Bronchial epithelial cell (primary cell): ENCODE measurements at regions not wholly inside any gene's neighbourhood (a gene's known extent, or its start where the extent isn't known, plus 50 kb on each side); places are given as distances from the start of the nearest gene placed in this dataset.

Experiments used
- DNase-seq: peaks from one replicate; pipeline ENCODE4 v3.0.0-alpha.2; 2010; ENCODE audit warnings: low read depth
- FAIRE-seq: peaks from 2 replicates; lab custom pipeline; 2011; peaks lifted over from hg19 to GRCh38; lab: Jason Lieb, UNC
- H3K27me3 ChIP-seq: 2 replicates; pipeline ENCODE4 v1.5.1; 2011; ENCODE audit warnings: low read length; ENCODE audit not compliant: control insufficient read depth, insufficient read depth
- H3K36me3 ChIP-seq: 2 replicates; pipeline ENCODE4 v1.5.1; 2011; ENCODE audit warnings: low read length; ENCODE audit not compliant: control insufficient read depth, insufficient read depth
- H3K4me3 ChIP-seq: 2 replicates; pipeline ENCODE4 v1.5.1; 2011; ENCODE audit warnings: mild to moderate bottlenecking, low read depth, low read length, control low read depth
- TF ChIP-seq, protein P1 (sequence below): IDR thresholded peaks from 2 replicates; pipeline ENCODE4 v1.5.1; 2011; ENCODE audit warnings: mild to moderate bottlenecking, moderate library complexity, low read length, control low read depth, inconsistent platforms; ENCODE audit not compliant: insufficient read depth, severe bottlenecking

DNA sequence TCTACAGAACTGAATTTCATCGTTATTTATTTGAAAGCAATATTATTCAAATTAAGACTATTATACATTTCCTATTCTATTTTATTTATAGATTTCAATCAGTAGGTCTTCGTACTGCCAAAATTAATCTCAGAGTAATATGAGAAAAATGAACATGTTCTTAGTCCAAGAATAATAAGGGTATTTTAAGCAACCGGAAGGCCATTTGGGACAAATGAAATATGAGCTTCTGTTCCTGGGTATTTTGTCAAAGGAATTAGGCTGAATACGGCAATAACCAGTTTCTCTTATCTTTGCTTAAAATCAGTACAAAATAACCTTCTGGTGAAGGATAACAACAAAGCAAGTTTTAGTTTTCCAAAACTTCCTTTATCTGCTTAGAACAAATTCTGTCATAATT, 410.3 kb upstream of the PRR16 start:
- no peaks in the 10 kb centered on the region for H3K27me3 ChIP-seq
- H3K4me3 ChIP-seq = no peak overlapping the region
- no peak for FAIRE-seq
- no peaks in the 10 kb centered on the region for H3K36me3 ChIP-seq
- TF ChIP-seq, protein P1, sequence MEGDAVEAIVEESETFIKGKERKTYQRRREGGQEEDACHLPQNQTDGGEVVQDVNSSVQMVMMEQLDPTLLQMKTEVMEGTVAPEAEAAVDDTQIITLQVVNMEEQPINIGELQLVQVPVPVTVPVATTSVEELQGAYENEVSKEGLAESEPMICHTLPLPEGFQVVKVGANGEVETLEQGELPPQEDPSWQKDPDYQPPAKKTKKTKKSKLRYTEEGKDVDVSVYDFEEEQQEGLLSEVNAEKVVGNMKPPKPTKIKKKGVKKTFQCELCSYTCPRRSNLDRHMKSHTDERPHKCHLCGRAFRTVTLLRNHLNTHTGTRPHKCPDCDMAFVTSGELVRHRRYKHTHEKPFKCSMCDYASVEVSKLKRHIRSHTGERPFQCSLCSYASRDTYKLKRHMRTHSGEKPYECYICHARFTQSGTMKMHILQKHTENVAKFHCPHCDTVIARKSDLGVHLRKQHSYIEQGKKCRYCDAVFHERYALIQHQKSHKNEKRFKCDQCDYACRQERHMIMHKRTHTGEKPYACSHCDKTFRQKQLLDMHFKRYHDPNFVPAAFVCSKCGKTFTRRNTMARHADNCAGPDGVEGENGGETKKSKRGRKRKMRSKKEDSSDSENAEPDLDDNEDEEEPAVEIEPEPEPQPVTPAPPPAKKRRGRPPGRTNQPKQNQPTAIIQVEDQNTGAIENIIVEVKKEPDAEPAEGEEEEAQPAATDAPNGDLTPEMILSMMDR = no peak
- no peak for DNase-seq

DNA sequence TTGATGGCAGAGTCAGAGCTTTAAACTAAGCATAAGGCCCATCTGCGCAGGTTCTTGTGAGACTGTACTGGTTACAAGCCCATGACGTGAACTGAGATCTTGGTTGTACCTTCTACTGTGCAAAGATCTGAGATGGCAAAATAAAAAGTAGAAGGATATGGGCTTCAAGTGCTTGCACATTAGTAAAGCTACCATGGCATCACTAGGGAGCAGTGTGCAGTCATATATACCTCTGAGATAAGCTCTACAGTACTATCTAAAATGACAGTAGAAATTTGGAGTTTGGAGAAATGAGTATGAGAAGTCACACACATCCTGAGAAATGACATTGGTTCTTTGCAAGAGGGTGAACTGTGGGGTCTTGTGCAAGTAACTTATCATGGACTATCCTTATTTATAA, 408.2 kb upstream of the PRR16 start:
- TF ChIP-seq, protein P1 = peak; percentile 47
- DNase-seq (peak; percentile 46), FAIRE-seq (no peak)
- no peaks in the 10 kb centered on the region for H3K27me3 ChIP-seq
- no peaks in the 10 kb centered on the region for H3K36me3 ChIP-seq
- no peak overlapping the region for H3K4me3 ChIP-seq

DNA sequence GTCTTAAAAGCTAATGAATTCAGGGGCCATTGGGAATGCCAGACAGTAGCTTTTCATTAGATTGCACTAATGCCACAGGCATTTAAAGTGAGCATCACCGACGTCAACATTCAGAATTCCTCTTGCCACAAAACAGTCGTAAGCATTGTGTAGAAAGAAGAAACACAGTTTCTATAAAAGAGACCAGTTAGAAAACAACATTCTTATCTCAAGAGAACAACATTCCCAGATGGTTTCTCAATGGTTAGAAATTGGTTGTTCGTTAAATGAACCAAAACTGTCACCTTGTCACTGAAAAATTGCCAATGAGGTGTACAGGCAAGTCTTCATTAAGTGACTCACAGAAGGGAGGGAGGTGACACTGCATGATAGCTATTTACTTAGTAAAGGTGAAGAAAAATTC, 401.6 kb upstream of the PRR16 start:
- Histone ChIP-seq H3K27me3 (no peaks in the 10 kb centered on the region), H3K36me3 (no peaks in the 10 kb centered on the region), H3K4me3 (no peak overlapping the region)
- FAIRE-seq (no peak), DNase-seq (peak; percentile 36)
- TF ChIP-seq, protein P1 = no peak

DNA sequence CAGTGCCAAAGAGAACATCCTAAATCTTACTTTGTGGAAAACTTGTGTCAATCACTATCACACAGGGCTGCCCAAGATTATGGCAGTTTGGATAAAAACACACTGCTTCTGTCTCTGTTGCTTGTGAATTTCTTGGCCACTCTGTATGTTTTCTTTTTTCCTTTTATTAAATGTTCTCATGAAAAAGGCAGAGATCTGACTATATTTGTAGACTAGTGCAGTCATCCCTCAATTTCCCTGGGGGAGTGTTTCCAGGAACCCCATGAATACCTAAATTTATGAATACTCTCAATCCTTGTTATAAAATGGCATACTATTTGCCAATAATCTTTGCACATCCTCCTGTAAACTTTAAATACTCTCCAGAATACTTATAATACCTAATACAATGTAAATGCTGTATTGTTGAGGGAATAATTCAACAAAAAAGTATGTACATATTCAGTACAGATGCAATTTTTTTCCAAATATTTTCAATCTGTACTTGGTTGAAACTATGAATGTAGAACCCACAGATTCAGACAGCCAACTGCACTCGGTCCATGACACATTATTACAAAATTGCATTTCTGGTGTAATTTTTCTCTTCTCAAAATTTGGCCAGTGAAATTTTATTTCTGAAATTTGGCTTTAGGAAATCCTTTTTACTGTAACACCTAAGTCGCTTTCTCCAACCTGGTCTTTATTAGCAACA, 391.9 kb upstream of the PRR16 start:
- H3K4me3 ChIP-seq = no peak overlapping the region
- TF ChIP-seq, protein P1 = no peak
- no peaks in the 10 kb centered on the region for H3K27me3 ChIP-seq
- FAIRE-seq = no peak
- DNase-seq = no peak
- H3K36me3 ChIP-seq = no peaks in the 10 kb centered on the region

DNA sequence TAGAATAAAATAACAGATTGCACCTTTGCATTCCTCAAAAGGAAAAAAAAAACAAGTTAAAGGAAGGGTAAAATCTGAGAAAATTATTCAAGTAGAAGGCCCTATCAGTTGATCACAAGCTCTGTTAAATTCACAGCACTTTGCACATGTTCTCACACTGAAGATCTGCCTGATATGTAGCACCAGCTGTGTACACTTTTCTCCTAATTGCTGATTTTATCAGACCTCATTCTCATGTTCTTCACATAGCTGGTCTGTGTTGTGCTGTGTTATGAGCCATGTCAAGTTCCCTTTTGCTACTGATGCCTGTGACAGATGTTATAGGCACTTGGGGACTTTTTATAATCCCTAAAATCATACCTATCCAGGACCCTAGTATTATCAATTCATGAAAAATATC, 390.4 kb upstream of the PRR16 start:
- no peaks in the 10 kb centered on the region for H3K36me3 ChIP-seq
- H3K4me3 ChIP-seq = no peak overlapping the region
- DNase-seq (no peak), FAIRE-seq (no peak)
- H3K27me3 ChIP-seq = no peaks in the 10 kb centered on the region
- TF ChIP-seq, protein P1 = no peak

DNA sequence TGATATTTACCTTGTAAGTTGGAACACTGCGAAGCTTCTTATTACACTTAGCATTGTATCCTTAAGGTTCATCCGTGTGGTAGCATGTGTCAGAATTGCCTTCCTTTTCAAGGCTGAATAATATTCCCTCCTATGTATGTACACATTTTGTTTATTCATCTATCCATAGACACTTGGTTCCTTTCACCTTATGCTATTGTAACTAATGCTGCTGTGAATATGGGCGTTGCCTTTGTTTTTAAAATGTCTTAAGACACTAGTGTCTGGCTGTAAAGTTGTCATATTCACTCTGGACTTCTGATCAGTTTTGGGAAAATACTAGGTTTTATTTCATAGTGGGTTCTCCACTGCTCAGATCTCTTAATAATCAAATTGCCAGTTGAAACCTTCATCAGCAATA, 383.3 kb upstream of the PRR16 start:
- no peak for DNase-seq
- TF ChIP-seq, protein P1 = no peak
- Histone ChIP-seq H3K27me3 (no peaks in the 10 kb centered on the region), H3K36me3 (no peaks in the 10 kb centered on the region), H3K4me3 (no peak overlapping the region)
- FAIRE-seq = no peak
